GM18867 (cell line): ENCODE measurements at regions not wholly inside any gene's neighbourhood (a gene's known extent, or its start where the extent isn't known, plus 50 kb on each side); places are given as distances from the start of the nearest gene placed in this dataset.
"Not testable (repeated sequence)": the region's sequence is repeated elsewhere in the genome, so short reads cannot be mapped to it uniquely, and the experiment has no call there.

Experiments used
- ATAC-seq: cut with Tn5 transposase; IDR thresholded peaks from one replicate; pipeline ENCODE4 v1.9.1; 2021; ENCODE audit warnings: mild to moderate bottlenecking, moderate library complexity; ENCODE audit not compliant: unreplicated experiment

DNA sequence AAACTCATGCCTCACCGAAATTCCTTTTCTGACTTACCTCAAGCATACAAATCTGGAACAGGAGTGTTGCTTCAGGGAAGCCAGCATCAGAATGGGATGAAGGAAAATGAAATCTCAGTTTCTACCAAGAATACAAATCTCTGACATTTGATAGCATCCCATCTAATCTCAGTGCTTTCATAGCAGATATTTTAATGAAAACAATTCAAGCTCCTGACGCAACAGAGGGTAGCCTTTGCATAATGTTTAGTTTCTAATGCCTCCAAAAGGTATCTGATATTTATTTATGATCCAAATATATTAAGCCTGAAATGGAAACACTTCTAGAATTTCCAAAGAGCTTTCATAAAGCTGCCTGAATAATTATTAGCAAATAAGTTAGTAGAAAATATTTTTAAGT lies 251.4 kb downstream of the DEPDC1B start:
- no peak for ATAC-seq

DNA sequence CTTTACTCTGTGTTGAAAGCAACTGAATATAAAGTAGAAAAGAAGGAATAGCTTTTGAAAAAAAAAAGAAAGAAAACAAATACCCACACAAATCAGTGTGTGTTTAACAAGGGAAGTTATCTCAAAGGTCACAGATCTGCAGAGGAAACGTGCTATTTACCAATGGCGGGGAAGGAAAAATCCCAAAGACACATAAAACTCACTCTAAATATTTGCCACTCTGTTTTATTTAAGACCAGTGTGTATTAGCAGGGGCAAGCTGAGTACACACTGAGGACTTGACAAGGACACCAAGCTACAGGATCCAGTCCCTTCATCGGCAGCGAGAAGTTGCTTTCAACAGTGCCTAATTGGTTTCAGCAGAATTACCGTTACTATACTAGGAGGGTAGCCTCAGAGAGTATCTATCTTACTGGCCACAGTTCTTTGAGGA lies 252.5 kb downstream of the DEPDC1B start:
- no peak for ATAC-seq

- no peak for ATAC-seq
Measured at GRCh38 chr5:60446917-60447316, 253.0 kb downstream of the DEPDC1B start.

DNA sequence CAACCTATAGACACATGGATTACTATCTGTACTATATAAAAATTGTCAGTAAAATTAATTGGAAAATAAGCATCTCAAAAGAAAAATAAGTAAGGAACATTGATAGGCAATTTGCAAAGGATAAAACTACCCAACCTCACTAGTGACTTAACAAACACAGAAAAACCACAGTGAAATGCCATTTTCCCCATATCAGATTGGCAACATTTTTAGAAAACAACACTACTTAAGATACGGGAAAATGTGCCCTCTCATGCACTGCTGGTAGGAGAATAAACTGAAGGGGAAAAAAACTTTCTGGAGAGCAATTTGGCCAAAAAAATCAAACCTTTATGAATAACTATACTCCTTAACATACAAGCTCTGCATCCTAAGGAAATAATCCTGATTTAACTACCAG lies 254.0 kb downstream of the DEPDC1B start:
- ATAC-seq: no peak

DNA sequence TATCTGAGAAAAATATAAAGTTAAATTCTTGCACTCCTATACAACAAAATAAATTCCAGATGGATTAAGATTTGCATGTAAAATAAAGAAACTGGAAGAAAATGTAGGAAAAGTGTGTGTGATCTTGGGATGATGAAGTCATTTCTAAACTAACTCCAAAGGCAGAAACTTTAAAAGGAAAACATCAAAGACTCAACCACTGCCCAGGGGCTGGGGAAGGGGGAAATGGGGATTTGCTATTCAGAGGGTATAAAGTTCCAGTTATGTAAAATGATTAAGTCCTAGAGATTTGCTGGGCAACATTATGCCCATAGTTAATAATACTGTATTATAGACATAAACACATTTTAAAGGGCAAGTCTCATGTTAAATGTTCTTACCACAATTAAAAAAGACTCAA lies 254.5 kb downstream of the DEPDC1B start:
- ATAC-seq: no peak

- ATAC-seq: no peak
Measured at GRCh38 chr5:60444661-60445360, 255.2 kb downstream of the DEPDC1B start.

DNA sequence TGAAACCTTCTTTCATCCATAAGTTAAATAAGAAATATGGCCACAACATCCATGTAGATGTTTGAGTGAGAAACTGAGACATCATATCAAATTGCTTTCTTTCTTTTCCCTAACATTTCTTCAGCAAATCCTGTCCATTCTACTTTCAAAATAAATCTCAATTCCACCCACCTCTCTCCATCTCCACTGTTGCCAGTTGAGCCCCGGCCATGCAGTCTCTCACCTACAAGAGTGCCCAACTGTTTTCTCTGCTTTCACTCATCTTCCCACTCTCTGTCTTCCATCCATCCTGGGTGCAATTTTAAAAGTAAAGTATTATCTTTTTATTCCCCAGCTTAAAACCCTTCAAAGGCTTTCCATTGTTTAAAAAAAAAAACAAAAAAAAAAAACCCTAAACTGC lies 260.4 kb downstream of the DEPDC1B start:
- ATAC-seq: no peak

DNA sequence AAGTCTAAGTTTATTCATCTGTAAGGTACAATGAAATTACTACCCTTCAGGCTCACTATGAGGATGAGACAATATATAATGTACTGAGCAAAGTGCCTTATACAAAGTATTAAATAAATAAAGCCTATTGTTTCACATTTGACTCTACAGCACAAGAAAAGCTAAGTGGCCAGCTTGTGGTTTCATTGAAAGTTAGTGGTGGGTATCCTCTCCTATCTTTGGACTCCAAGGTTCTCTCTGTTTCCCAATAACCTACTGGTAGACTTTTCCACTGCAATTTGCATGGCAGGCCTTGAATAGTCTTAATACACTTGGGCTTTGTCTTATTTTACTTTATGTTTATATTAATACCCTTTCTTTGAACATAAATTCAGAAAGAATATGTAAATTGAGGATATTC lies 262.7 kb downstream of the DEPDC1B start:
- peak; percentile 23 for ATAC-seq

- peak; percentile 86 for ATAC-seq
Measured at GRCh38 chr5:60436518-60436917, 263.4 kb downstream of the DEPDC1B start.

DNA sequence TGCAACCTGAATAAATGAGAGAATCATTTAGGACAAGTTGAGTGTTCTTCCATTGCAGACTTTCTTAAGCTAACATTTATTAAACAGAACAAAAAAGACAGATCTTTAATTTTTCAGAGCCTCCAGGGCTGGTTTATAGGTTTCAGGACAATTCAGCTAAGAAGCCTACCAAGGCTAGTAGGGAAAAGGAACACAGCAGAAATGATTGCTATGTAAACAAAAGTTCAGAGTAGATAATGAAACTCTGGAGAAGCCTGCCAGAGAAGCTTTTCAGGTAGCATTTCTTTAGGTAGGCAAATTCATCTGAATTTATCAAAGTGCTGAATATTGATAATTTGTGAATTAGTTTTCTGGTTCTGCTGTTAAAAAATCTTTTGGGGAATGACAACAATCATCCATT lies 264.2 kb downstream of the DEPDC1B start:
- ATAC-seq: no peak

GRCh38 chr5:60426189-60426588 lies 273.8 kb downstream of the DEPDC1B start:
- not testable (repeated sequence) for ATAC-seq

DNA sequence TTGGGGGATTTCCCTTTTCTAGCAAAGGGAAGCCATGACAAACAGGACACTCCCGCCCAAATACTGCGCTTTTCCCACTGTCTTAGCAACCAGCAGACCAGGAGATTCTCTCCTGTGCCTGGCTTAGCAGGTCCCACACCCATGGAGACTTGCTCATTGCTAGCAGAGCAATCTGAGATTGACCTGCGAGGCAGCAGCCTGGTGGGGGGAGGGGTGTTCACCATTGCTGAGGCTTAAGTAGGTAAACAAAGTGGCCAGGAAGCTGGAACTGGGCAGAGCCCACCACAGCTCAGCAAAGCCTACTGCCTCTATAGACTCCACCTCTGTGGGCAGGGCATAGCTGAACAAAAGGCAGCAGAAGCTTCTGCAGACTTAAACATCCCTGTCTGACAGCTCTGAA lies 279.2 kb downstream of the DEPDC1B start:
- not testable (repeated sequence) for ATAC-seq

GRCh38 chr5:60417500-60418181 lies 282.3 kb downstream of the DEPDC1B start:
- ATAC-seq: no peak

DNA sequence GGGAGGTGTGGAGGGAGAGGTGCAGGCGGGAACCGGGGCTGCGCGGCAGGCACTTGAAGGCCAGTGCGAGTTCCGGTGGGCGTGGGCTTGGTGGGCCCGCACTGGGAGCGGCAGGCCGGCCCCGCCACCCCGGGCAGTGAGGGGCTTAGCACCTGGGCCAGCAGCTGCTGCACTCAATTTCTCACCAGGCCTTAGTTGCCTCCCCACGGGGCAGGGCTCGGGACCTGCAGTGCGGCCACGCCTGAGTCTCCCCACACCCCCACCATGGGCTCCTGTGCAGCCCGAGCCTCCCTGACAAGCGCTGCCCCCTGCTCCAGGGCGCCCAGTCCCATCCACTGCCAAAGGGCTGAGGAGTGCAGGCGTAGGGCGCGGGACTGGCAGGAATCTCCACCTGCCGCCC lies 284.5 kb downstream of the DEPDC1B start:
- ATAC-seq: no peak

DNA sequence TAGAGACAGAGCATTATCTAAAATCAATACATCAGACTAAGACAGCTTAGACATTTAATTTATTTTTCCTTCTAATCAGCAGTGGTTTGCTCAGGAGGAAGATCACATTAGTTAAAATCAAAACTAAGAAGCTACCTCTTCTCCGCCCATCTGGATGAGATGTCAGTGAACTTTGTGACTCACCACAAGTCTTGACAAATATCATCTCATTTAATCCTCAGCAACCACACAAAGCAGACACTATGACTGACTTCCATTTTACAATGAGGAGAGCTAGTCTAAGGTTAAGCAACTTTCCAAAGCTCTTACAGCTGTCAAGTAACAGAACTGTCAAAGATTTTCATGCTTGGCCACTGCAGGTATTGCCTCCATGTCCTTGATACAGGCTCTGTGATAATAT lies 289.5 kb downstream of the DEPDC1B start:
- ATAC-seq: no peak

- ATAC-seq: no peak
Measured at GRCh38 chr5:60404171-60404570, 295.8 kb downstream of the DEPDC1B start.

DNA sequence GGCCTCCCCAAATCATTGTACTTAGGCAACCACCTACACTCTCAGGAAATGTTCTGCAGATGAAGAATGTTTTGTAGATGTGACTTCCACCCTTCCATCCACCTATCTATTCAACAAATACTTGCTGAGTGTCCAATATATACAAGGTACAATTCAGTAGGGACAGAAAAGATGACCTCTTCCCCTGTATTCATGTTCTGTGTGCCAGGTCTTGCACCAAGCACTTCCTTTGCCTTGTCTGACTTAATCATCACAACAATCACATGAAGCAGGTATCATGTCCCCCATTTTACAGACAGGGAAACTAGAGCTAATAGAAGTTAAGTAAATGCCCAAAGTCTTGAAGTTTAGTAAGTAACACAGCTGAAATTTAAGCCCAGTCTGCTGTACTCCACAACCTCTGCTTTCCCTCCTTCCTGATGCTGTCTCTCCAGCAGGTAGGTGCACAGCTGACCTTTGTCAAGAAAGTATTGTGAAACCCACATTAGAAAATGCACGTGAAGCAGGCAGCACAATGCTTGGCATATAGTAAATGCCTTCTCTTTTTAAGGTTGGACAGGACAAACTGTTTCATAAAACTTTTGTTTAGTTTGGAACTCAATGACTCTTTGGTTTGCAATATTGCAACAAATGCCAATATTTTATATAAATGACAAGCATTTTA lies 296.5 kb downstream of the DEPDC1B start:
- ATAC-seq: no peak

GRCh38 chr5:60402161-60402785 lies 297.7 kb downstream of the DEPDC1B start:
- no peak for ATAC-seq

DNA sequence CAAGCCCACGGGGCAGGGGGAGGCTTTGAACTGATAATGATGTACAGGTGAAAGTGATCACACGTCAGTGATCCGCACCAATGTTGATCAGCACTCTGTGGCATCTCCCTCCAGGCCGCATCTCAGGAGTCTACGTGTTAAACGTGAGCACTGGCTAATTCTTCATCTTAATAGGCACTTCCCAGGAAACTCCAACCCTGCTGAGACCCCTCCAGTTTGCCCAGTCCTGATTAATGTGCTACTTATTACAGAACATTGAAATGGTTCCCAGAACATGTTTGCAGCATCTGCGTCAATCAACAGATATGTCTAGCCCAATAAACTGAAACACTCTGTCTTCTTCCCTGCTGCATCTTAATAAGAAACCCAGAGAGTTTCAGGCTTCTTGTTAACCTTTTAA lies 298.4 kb downstream of the DEPDC1B start:
- ATAC-seq: no peak

GRCh38 chr5:60399507-60399906 lies 300.5 kb downstream of the DEPDC1B start:
- ATAC-seq: no peak

- ATAC-seq: no peak
Measured at GRCh38 chr5:60395712-60396329, 304.1 kb downstream of the DEPDC1B start.
